GM12878 (cell line): ENCODE measurements at regions not wholly inside any gene's neighbourhood (a gene's known extent, or its start where the extent isn't known, plus 50 kb on each side); places are given as distances from the start of the nearest gene placed in this dataset.

Source experiments
- ATAC-seq: fragments of 200-7000 bp; cut with Tn5 transposase; 3 replicates; pipeline ENCODE4 v1.9.1; 2020; ENCODE audit warnings: mild to moderate bottlenecking, moderate library complexity
- BruUV-seq: library from RNA; stranded (reverse); fragments of 400-500 nt; replicated peaks from 2 replicates; lab custom pipeline; 2021; lab: Mats Ljungman, UMichigan
- CTCF ChIA-PET: fragments of 300-600 bp; sonication (Branson Sonifier 250); formaldehyde crosslinking; extraction: SDS; loops from one replicate; lab custom pipeline; 2021; ENCODE audit warnings: inconsistent platforms; lab: Yijun Ruan, JAX
- POLR2A ChIA-PET: fragments of 350-600 bp; formaldehyde crosslinking; extraction: SDS; loops from one replicate; lab custom pipeline; 2021; ENCODE audit warnings: inconsistent platforms; lab: Charles Lee
- RAD21 ChIA-PET: fragments of 300-600 bp; sonication (Branson Sonifier 250); formaldehyde crosslinking; loops from one replicate; lab custom pipeline; 2023; ENCODE audit warnings: antibody characterized with exemption; ENCODE audit not compliant: unreplicated experiment; lab: Charles Lee
- SMC1A ChIA-PET: fragments of 300-600 bp; sonication (Branson Sonifier 250); formaldehyde crosslinking; loops from one replicate; lab custom pipeline; 2023; ENCODE audit not compliant: unreplicated experiment, uncharacterized antibody; lab: Charles Lee
- DNase-seq: peaks from one replicate; pipeline ENCODE4 v3.0.0-alpha.2; 2011; ENCODE audit warnings: low read depth, low spot score
- FAIRE-seq: peaks from 3 replicates; lab custom pipeline; 2011; peaks lifted over from hg19 to GRCh38; lab: Jason Lieb, UNC
- H2AFZ ChIP-seq: 2 replicates; pipeline ENCODE4 v1.6.0; 2011; ENCODE audit warnings: low read depth, low read length, control low read depth; ENCODE audit not compliant: control insufficient read depth
- H3K27ac ChIP-seq: 2 replicates; pipeline ENCODE4 v1.5.1; 2011; ENCODE audit warnings: control low read depth; ENCODE audit not compliant: control insufficient read depth, insufficient read depth
- H3K27me3 ChIP-seq, 2 experiments: replicated peaks in 1 of 2; 2 replicates each; pipeline versions ENCODE4 v1.6.0 to v1.6.1; 2011; ENCODE audit warnings: low read length in 1 of 2; ENCODE audit not compliant: control insufficient read depth in 2 of 2, insufficient read depth in 2 of 2
- H3K36me3 ChIP-seq, 2 experiments: 2 replicates each; pipeline ENCODE4 v1.5.1; 2011; ENCODE audit warnings: low read length in 1 of 2; ENCODE audit not compliant: control insufficient read depth in 2 of 2, insufficient read depth in 2 of 2
- H3K4me1 ChIP-seq: 2 replicates; pipeline ENCODE4 v1.6.1; 2011; ENCODE audit warnings: mild to moderate bottlenecking, low read length, moderate library complexity, mixed read lengths; ENCODE audit not compliant: control insufficient read depth, insufficient read depth
- H3K4me2 ChIP-seq: 2 replicates; pipeline ENCODE4 v1.6.0; 2011; ENCODE audit warnings: control low read depth; ENCODE audit not compliant: control insufficient read depth, insufficient read depth
- H3K4me3 ChIP-seq: fragments of 200-600 bp; sonication (generic); 2 replicates; pipeline ENCODE4 v1.5.1; 2016
- H3K79me2 ChIP-seq: 2 replicates; pipeline ENCODE4 v1.6.0; 2011; ENCODE audit warnings: low read length; ENCODE audit not compliant: control insufficient read depth, insufficient read depth
- H3K9ac ChIP-seq: 2 replicates; pipeline ENCODE4 v1.8.0; 2011; ENCODE audit warnings: low read length, control low read depth, mixed read lengths; ENCODE audit not compliant: control insufficient read depth, insufficient read depth
- H3K9me3 ChIP-seq: replicated peaks from 3 replicates; pipeline ENCODE4 v1.5.1; 2011; ENCODE audit warnings: mild to moderate bottlenecking, low read length; ENCODE audit not compliant: control insufficient read depth, insufficient read depth
- H4K20me1 ChIP-seq: 2 replicates; pipeline ENCODE4 v1.6.0; 2011; ENCODE audit not compliant: control insufficient read depth, insufficient read depth
- ASH2L ChIP-seq: fragments of 300-600, 200-600 bp; sonication (generic); IDR thresholded peaks from 2 replicates; pipeline ENCODE4 v1.6.1; 2017; ENCODE audit warnings: low read depth, mild to moderate bottlenecking, borderline replicate concordance
- ATF3 ChIP-seq: IDR thresholded peaks from 2 replicates; pipeline ENCODE4 v1.6.1; 2011; ENCODE audit warnings: low read depth, mild to moderate bottlenecking, low read length, moderate library complexity, borderline replicate concordance; ENCODE audit errors: extremely low read depth
- CHD1 ChIP-seq: IDR thresholded peaks from 2 replicates; pipeline ENCODE4 v1.6.1; 2012; ENCODE audit warnings: low read depth, low read length, improper control_type of control experiment
- E2F4 ChIP-seq: IDR thresholded peaks from 2 replicates; pipeline ENCODE4 v1.6.1; 2012; ENCODE audit warnings: low read depth, low read length, improper control_type of control experiment
- EZH2 ChIP-seq: IDR thresholded peaks from 2 replicates; pipeline ENCODE4 v1.6.1; 2012; ENCODE audit warnings: low read depth, mild to moderate bottlenecking, control low read depth, inconsistent platforms, low read length, borderline replicate concordance; ENCODE audit not compliant: control insufficient read depth
- GATAD2B ChIP-seq: fragments of 450-650 bp; conservative IDR thresholded peaks from 2 replicates; pipeline ENCODE4 v1.6.1; 2017; ENCODE audit warnings: low read depth, mild to moderate bottlenecking, moderate library complexity
- NR2F1 ChIP-seq: fragments of 450-650 bp; conservative IDR thresholded peaks from 2 replicates; pipeline ENCODE4 v1.6.1; 2017; ENCODE audit warnings: mild to moderate bottlenecking
- PAX8 ChIP-seq: fragments of 450-650 bp; IDR thresholded peaks from 2 replicates; pipeline ENCODE4 v1.6.1; 2017; ENCODE audit warnings: mild to moderate bottlenecking, moderate library complexity
- POLR2AphosphoS5 ChIP-seq: IDR thresholded peaks from 2 replicates; pipeline ENCODE4 v1.6.1; 2011; ENCODE audit warnings: mild to moderate bottlenecking, low read length, inconsistent platforms
- RCOR1 ChIP-seq: conservative IDR thresholded peaks from 2 replicates; pipeline ENCODE4 v1.6.1; 2012; ENCODE audit warnings: low read depth, low read length, improper control_type of control experiment
- SIX5 ChIP-seq: IDR thresholded peaks from 2 replicates; pipeline ENCODE4 v1.6.1; 2011; ENCODE audit warnings: mild to moderate bottlenecking, low read depth, low read length, moderate library complexity; ENCODE audit not compliant: severe bottlenecking
- SMAD1 ChIP-seq: fragments of 450-650 bp; IDR thresholded peaks from 2 replicates; pipeline ENCODE4 v1.6.1; 2018; ENCODE audit warnings: mild to moderate bottlenecking, low read depth; ENCODE audit not compliant: partially characterized antibody
- SPI1 ChIP-seq: IDR thresholded peaks from 2 replicates; pipeline ENCODE4 v1.6.1; 2011; ENCODE audit warnings: low read depth, mild to moderate bottlenecking, low read length, moderate library complexity, borderline replicate concordance; ENCODE audit not compliant: insufficient read depth
- STAT3 ChIP-seq: IDR thresholded peaks from 2 replicates; pipeline ENCODE4 v1.6.1; 2011; ENCODE audit warnings: low read depth, low read length, improper control_type of control experiment
- USF2 ChIP-seq: IDR thresholded peaks from 2 replicates; pipeline ENCODE4 v1.6.1; 2011; ENCODE audit warnings: low read depth, low read length, improper control_type of control experiment, borderline replicate concordance
- YY1 ChIP-seq: IDR thresholded peaks from 2 replicates; pipeline ENCODE4 v1.6.1; 2011; ENCODE audit warnings: low read depth, mild to moderate bottlenecking, low read length
- WGBS: methylation state at CpG from one replicate; pipeline ENCODE4 v1.1.6; 2016; ENCODE audit warnings: low lambda C conversion rate; ENCODE audit not compliant: insufficient replicate concordance, insufficient coverage; ENCODE audit errors: missing lambda C conversion rate; 5-methylcytosine and 5-hydroxymethylcytosine counted together
- in situ Hi-C: fragments of 300-500 bp; cut with MboI; formaldehyde crosslinking; loops from 9 replicates; pipeline ENCODE4 v1.14.3; 2018; ENCODE audit warnings: mixed read lengths
- intact Hi-C: fragments of 100-400 bp; cut with micrococcal nuclease; formaldehyde crosslinking; loops from one replicate; pipeline ENCODE4 v1.14.2; 2022; ENCODE audit not compliant: unreplicated experiment

GRCh38 chr12:104404781-104405180, 52.0 kb upstream of the CHST11 start:
- ChIA-PET RAD21 (no interaction called here), SMC1A (no interaction called here), POLR2A (no interaction called here), CTCF (no interaction called here)
- in situ Hi-C loops, result no loop called here
- Histone ChIP-seq H3K79me2 (no peaks in the 10 kb centered on the region), H3K36me3 (no peaks in the 10 kb centered on the region), H3K4me3 (no peak overlapping the region), H3K4me2 (no peak overlapping the region), H4K20me1 (no peaks in the 10 kb centered on the region), H3K9me3 (peaks cover 1% of the 10 kb centered on the region; the same call in 1 of the 3 replicates), H3K27me3 (no peaks in the 10 kb centered on the region), H3K27ac (no peak overlapping the region), H3K4me1 (no peaks in the 10 kb centered on the region; the same call in 1 of the 2 replicates), H3K9ac (no peak overlapping the region), H2AFZ (no peak overlapping the region)
- DNase-seq (no peak), ATAC-seq (no peak), FAIRE-seq (no peak)
- no peak for TF ChIP-seq SMAD1
- no peak for TF ChIP-seq NR2F1
- no peak for TF ChIP-seq POLR2AphosphoS5
- TF ChIP-seq EZH2, result no peak
- TF ChIP-seq STAT3, result no peak
- TF ChIP-seq USF2, result no peak
- no peak for TF ChIP-seq SPI1
- TF ChIP-seq CHD1, result no peak
- TF ChIP-seq ASH2L, result no peak
- no peak for TF ChIP-seq SIX5
- no peak for TF ChIP-seq PAX8
- TF ChIP-seq YY1, result no peak
- no peak for TF ChIP-seq RCOR1
- no peak for TF ChIP-seq GATAD2B
- TF ChIP-seq ATF3, result no peak
- no peak for TF ChIP-seq E2F4
- intact Hi-C loops, result no loop called here
- BruUV-seq, result no TSS peak
- 44% methylated on average over 6 of the region's 6 CpGs for WGBS
